GM19328 (cell line): ENCODE measurements at regions not wholly inside any gene's neighbourhood (a gene's known extent, or its start where the extent isn't known, plus 50 kb on each side); places are given as distances from the start of the nearest gene placed in this dataset.

Experiments
- ATAC-seq: cut with Tn5 transposase; IDR thresholded peaks from one replicate; pipeline ENCODE4 v1.9.1; 2021; ENCODE audit warnings: mild to moderate bottlenecking, moderate library complexity; ENCODE audit not compliant: unreplicated experiment

- ATAC-seq, result no peak
Measured at GRCh38 chr9:108618906-108619550, 236.8 kb downstream of the ACTL7B start.

- no peak for ATAC-seq
Measured at GRCh38 chr9:108617676-108618075, 238.1 kb downstream of the ACTL7B start.

- ATAC-seq, result no peak
Measured at GRCh38 chr9:108615152-108615551, 240.6 kb downstream of the ACTL7B start.

GRCh38 chr9:108612513-108612912 is 243.3 kb downstream of the ACTL7B start:
- ATAC-seq, result no peak

GRCh38 chr9:108609897-108610253 is 245.9 kb downstream of the ACTL7B start:
- ATAC-seq, result no peak

GRCh38 chr9:108609227-108609896 is 246.4 kb downstream of the ACTL7B start:
- no peak for ATAC-seq

GRCh38 chr9:108607607-108608006 is 248.2 kb downstream of the ACTL7B start:
- ATAC-seq, result no peak

GRCh38 chr9:108606401-108606800 is 249.4 kb downstream of the ACTL7B start:
- no peak for ATAC-seq

- no peak for ATAC-seq
Measured at GRCh38 chr9:108603141-108603540, 252.6 kb downstream of the ACTL7B start.

- ATAC-seq, result no peak
Measured at GRCh38 chr9:108600896-108601295, 254.9 kb downstream of the ACTL7B start.

- no peak for ATAC-seq
Measured at GRCh38 chr9:108599571-108599970, 256.2 kb downstream of the ACTL7B start.

- no peak for ATAC-seq
Measured at GRCh38 chr9:108591121-108591520, 264.7 kb downstream of the ACTL7B start.

GRCh38 chr9:108588246-108588645 is 267.5 kb downstream of the ACTL7B start:
- ATAC-seq, result no peak

GRCh38 chr9:108586471-108587139 is 269.2 kb downstream of the ACTL7B start:
- ATAC-seq, result no peak

- ATAC-seq, result no peak
Measured at GRCh38 chr9:108584860-108585259, 270.9 kb downstream of the ACTL7B start.

GRCh38 chr9:108582726-108583125 is 273.1 kb downstream of the ACTL7B start:
- no peak for ATAC-seq

GRCh38 chr9:108579757-108580439 is 275.9 kb downstream of the ACTL7B start:
- ATAC-seq, result no peak

- no peak for ATAC-seq
Measured at GRCh38 chr9:108575276-108575675, 280.5 kb downstream of the ACTL7B start.

GRCh38 chr9:108569624-108570023 is 286.2 kb downstream of the ACTL7B start:
- ATAC-seq, result no peak

GRCh38 chr9:108568093-108568492 is 287.7 kb downstream of the ACTL7B start:
- ATAC-seq, result no peak

- ATAC-seq, result no peak
Measured at GRCh38 chr9:108567571-108567970, 288.2 kb downstream of the ACTL7B start.
